H1 (cell line): ENCODE measurements at regions not wholly inside any gene's neighbourhood (a gene's known extent, or its start where the extent isn't known, plus 50 kb on each side); places are given as distances from the start of the nearest gene placed in this dataset.
"Not testable (repeated sequence)": the region's sequence is repeated elsewhere in the genome, so short reads cannot be mapped to it uniquely, and the experiment has no call there.

Source experiments
- CTCF ChIA-PET: fragments of 300-600 bp; sonication (Branson Sonifier 250); formaldehyde crosslinking; loops from one replicate; lab custom pipeline; 2021; ENCODE audit not compliant: partially characterized antibody; lab: Charles Lee
- POLR2A ChIA-PET: fragments of 300-600 bp; sonication (Branson Sonifier 250); formaldehyde crosslinking; loops from one replicate; lab custom pipeline; 2021; ENCODE audit warnings: inconsistent platforms; ENCODE audit not compliant: partially characterized antibody; lab: Charles Lee
- DNase-seq, 2 experiments: peaks; one replicate each; pipeline versions ENCODE4 v3.0.0 to v3.0.0-alpha.2; 2010 to 2022; ENCODE audit warnings: low spot score in 2 of 2, low read depth in 1 of 2, mixed read lengths in 1 of 2
- FAIRE-seq: peaks from 2 replicates; lab custom pipeline; 2011; peaks lifted over from hg19 to GRCh38; lab: Jason Lieb, UNC
- H2AFZ ChIP-seq: 2 replicates; pipeline ENCODE4 v1.8.1; 2012; ENCODE audit warnings: low read length, inconsistent platforms
- H2AK5ac ChIP-seq: 2 replicates; pipeline ENCODE4 v1.6.1; 2013; ENCODE audit warnings: low read depth, low read length
- H2BK120ac ChIP-seq: replicated peaks from 2 replicates; pipeline ENCODE3; 2013; ENCODE audit warnings: low read depth, low read length, inconsistent platforms
- H2BK12ac ChIP-seq: 2 replicates; pipeline ENCODE4 v1.6.1; 2013; ENCODE audit warnings: low read depth, low read length
- H2BK15ac ChIP-seq: 2 replicates; pipeline ENCODE4 v1.6.1; 2013; ENCODE audit warnings: low read length
- H2BK20ac ChIP-seq: 2 replicates; pipeline ENCODE4 v1.6.1; 2013; ENCODE audit warnings: low read length
- H2BK5ac ChIP-seq: 2 replicates; pipeline ENCODE4 v1.6.1; 2013; ENCODE audit warnings: low read depth, low read length
- H3K14ac ChIP-seq: 2 replicates; pipeline ENCODE4 v1.6.1; 2013; ENCODE audit warnings: inconsistent platforms; ENCODE audit not compliant: insufficient read length
- H3K18ac ChIP-seq: 2 replicates; pipeline ENCODE4 v1.6.1; 2013; ENCODE audit warnings: low read length; ENCODE audit errors: extremely low read depth
- H3K23ac ChIP-seq: 2 replicates; pipeline ENCODE4 v1.6.1; 2013; ENCODE audit warnings: inconsistent platforms; ENCODE audit not compliant: insufficient read length
- H3K23me2 ChIP-seq: 2 replicates; pipeline ENCODE4 v1.6.1; 2013; ENCODE audit warnings: low read depth, low read length
- H3K27ac ChIP-seq: 2 replicates; pipeline ENCODE4 v1.6.1; 2011; ENCODE audit warnings: low read depth, low read length, inconsistent platforms
- H3K27me3 ChIP-seq, 4 experiments: replicated peaks in 1 of 4; 1 replicate in 1 of 4; 2 replicates in 3 of 4; pipeline versions ENCODE4 v1.6.1 to v1.8.1; 2011 to 2013; ENCODE audit warnings: low read length in 3 of 4, mild to moderate bottlenecking in 3 of 4, inconsistent platforms in 2 of 4, mixed read lengths in 2 of 4, moderate library complexity in 1 of 4; ENCODE audit not compliant: control insufficient read depth in 3 of 4, insufficient read depth in 3 of 4; ENCODE audit errors: extremely low read depth in 1 of 4
- H3K36me3 ChIP-seq, 4 experiments: 2 replicates each; pipeline versions ENCODE4 v1.6.1 to v1.8.1; 2011 to 2013; ENCODE audit warnings: mild to moderate bottlenecking in 4 of 4, low read length in 3 of 4, moderate library complexity in 2 of 4, control low read depth in 1 of 4, inconsistent platforms in 1 of 4; ENCODE audit not compliant: insufficient read depth in 4 of 4, control insufficient read depth in 2 of 4
- H3K4ac ChIP-seq: replicated peaks from 2 replicates; pipeline ENCODE3; 2013; ENCODE audit warnings: low read length, low read depth, mixed read lengths, inconsistent platforms; ENCODE audit not compliant: insufficient read length
- H3K4me1 ChIP-seq, 4 experiments: replicated peaks in 1 of 4; 1 replicate in 1 of 4; 2 replicates in 3 of 4; pipeline versions ENCODE4 v1.6.1 to v1.8.1; 2011 to 2013; ENCODE audit warnings: low read length in 3 of 4, inconsistent platforms in 2 of 4, mixed read lengths in 1 of 4; ENCODE audit not compliant: insufficient read depth in 4 of 4, control insufficient read depth in 3 of 4
- H3K4me2 ChIP-seq, 2 experiments: 2 replicates each; pipeline versions ENCODE4 v1.6.1 to v1.8.1; 2011 to 2013; ENCODE audit warnings: low read depth in 2 of 2, low read length in 2 of 2, control low read depth in 1 of 2, inconsistent platforms in 1 of 2, mild to moderate bottlenecking in 1 of 2; ENCODE audit not compliant: insufficient read depth in 1 of 2
- H3K4me3 ChIP-seq, 4 experiments: fragments of 200-600, 300-600 bp in 1 of 4; sonication (generic), shearing (Covaris generic), sonication (Bioruptor Twin) in 1 of 4; 2 replicates each; pipeline versions ENCODE4 v1.5.1 to v1.8.1; 2011 to 2016; ENCODE audit warnings: low read length in 4 of 4, low read depth in 3 of 4, control low read depth in 2 of 4, inconsistent platforms in 2 of 4, mild to moderate bottlenecking in 2 of 4, mixed read lengths in 1 of 4, moderate library complexity in 1 of 4; ENCODE audit not compliant: insufficient read depth in 2 of 4; ENCODE audit errors: extremely low read depth in 1 of 4
- H3K56ac ChIP-seq: replicated peaks from 2 replicates; pipeline ENCODE3; 2013; ENCODE audit warnings: low read depth, mild to moderate bottlenecking, mixed read lengths, low read length, inconsistent platforms; ENCODE audit not compliant: insufficient read length
- H3K79me1 ChIP-seq: 2 replicates; pipeline ENCODE4 v1.6.1; 2013; ENCODE audit warnings: low read depth, low read length, control low read depth
- H3K79me2 ChIP-seq, 2 experiments: 2 replicates each; pipeline versions ENCODE4 v1.6.1 to v1.8.1; 2012 to 2013; ENCODE audit warnings: low read length in 2 of 2, mild to moderate bottlenecking in 2 of 2, inconsistent platforms in 1 of 2; ENCODE audit not compliant: insufficient read depth in 2 of 2, control insufficient read depth in 1 of 2
- H3K9ac ChIP-seq, 4 experiments: replicated peaks in 1 of 4; 1 replicate in 1 of 4; 2 replicates in 3 of 4; pipeline versions ENCODE4 v1.6.1 to v1.8.1; 2011 to 2013; ENCODE audit warnings: low read depth in 3 of 4, low read length in 3 of 4, control low read depth in 2 of 4, mild to moderate bottlenecking in 2 of 4, moderate library complexity in 2 of 4, inconsistent platforms in 1 of 4; ENCODE audit errors: extremely low read depth in 1 of 4
- H3K9me3 ChIP-seq, 2 experiments: 2 replicates each; pipeline versions ENCODE4 v1.6.1 to v1.8.1; 2012 to 2013; ENCODE audit warnings: mild to moderate bottlenecking in 2 of 2, moderate library complexity in 2 of 2, control low read depth in 1 of 2, inconsistent platforms in 1 of 2, low read depth in 1 of 2, low read length in 1 of 2, mixed read lengths in 1 of 2; ENCODE audit not compliant: insufficient read depth in 2 of 2
- H4K20me1 ChIP-seq, 2 experiments: replicated peaks in 1 of 2; 2 replicates each; pipeline versions ENCODE3 to v1.8.1; 2011 to 2013; ENCODE audit warnings: inconsistent platforms in 2 of 2, low read length in 2 of 2, mild to moderate bottlenecking in 1 of 2; ENCODE audit not compliant: insufficient read depth in 2 of 2, control insufficient read depth in 1 of 2
- H4K5ac ChIP-seq: 2 replicates; pipeline ENCODE4 v1.6.1; 2013; ENCODE audit warnings: low read length, low read depth, mixed read lengths, inconsistent platforms; ENCODE audit not compliant: insufficient read length
- H4K8ac ChIP-seq: 2 replicates; pipeline ENCODE4 v1.8.0; 2013; ENCODE audit warnings: mild to moderate bottlenecking, moderate library complexity, low read length, inconsistent platforms; ENCODE audit not compliant: insufficient read depth; ENCODE audit errors: extremely low read depth
- H4K91ac ChIP-seq: replicated peaks from 2 replicates; pipeline ENCODE3; 2013; ENCODE audit warnings: low read length, mixed read lengths, inconsistent platforms; ENCODE audit not compliant: insufficient read length
- WGBS, 2 experiments: shearing (Covaris generic) in 1 of 2; methylation state at CpG; one replicate each; pipeline versions ENCODE4 v1.1.6 to v1.1.7; 2013 to 2015; ENCODE audit warnings: low lambda C conversion rate in 2 of 2, mixed read lengths in 2 of 2, inconsistent platforms in 1 of 2, low coverage in 1 of 2, missing lambda C conversion rate in 1 of 2; ENCODE audit not compliant: insufficient replicate concordance in 2 of 2, insufficient coverage in 1 of 2, insufficient read length in 1 of 2; ENCODE audit errors: extremely low coverage in 1 of 2, missing lambda C conversion rate in 1 of 2; 5-methylcytosine and 5-hydroxymethylcytosine counted together

DNA sequence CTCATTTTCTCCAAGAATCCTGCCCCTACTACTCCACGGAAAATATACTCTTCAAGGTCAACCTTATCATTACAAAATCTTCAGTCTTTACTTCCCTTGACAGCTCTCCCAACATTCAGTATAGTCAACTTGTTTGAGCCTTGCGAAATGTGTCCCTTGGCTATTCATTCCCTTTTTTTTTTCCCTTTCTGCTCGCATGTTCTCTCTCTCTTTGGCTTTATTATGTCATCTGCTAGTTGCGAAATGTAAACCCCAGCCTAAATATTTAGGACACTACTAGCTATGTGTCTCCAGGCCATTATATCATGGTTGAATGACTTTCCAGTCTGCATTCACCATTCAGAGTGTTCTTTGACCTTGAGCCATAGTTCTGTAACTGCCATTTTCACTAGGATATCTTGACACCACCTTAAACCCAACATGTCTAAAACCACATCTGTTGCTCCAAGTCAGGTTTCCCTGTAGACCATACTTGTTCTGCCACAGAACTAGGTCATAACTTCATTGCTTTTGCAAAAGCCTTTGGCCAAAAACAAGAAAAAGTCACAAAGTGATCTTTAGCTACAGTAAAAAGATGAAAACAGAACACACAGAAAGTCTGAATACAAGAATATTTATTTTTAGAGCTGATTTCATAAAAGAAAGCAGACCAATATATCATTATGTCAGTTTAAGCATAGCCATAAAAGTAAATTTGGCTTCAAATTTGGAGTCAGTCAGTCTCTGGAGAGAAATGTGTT is 73.0 kb downstream of the LDOC1 start:
- H3K36me3 ChIP-seq, H3K79me1 ChIP-seq, H3K4me1 ChIP-seq, POLR2A ChIA-PET, H2BK12ac ChIP-seq, H4K91ac ChIP-seq, H3K27ac ChIP-seq, H3K9me3 ChIP-seq, H4K5ac ChIP-seq, H2BK15ac ChIP-seq, H4K20me1 ChIP-seq, DNase-seq, CTCF ChIA-PET, H3K79me2 ChIP-seq, H3K27me3 ChIP-seq, H3K9ac ChIP-seq, H2AFZ ChIP-seq, FAIRE-seq, H3K4me3 ChIP-seq, H3K14ac ChIP-seq, H3K18ac ChIP-seq, H3K4ac ChIP-seq, H2BK5ac ChIP-seq, H3K4me2 ChIP-seq, H3K23me2 ChIP-seq, H2AK5ac ChIP-seq, H3K56ac ChIP-seq, H3K23ac ChIP-seq, H2BK20ac ChIP-seq, H2BK120ac ChIP-seq, H4K8ac ChIP-seq: not testable (repeated sequence)
- no CpG with 5 or more reads among the region's 4 CpGs for WGBS, 2 experiments

GRCh38 chrX:141111209-141111608 is 65.7 kb downstream of the LDOC1 start:
- H3K4ac ChIP-seq, H3K27me3 ChIP-seq, H3K9ac ChIP-seq, H4K8ac ChIP-seq, H3K4me1 ChIP-seq, H3K27ac ChIP-seq, H3K56ac ChIP-seq, POLR2A ChIA-PET, H3K4me2 ChIP-seq, H3K36me3 ChIP-seq, H3K79me1 ChIP-seq, H3K23me2 ChIP-seq, CTCF ChIA-PET, H3K14ac ChIP-seq, H3K79me2 ChIP-seq, H4K91ac ChIP-seq, H2BK12ac ChIP-seq, H3K9me3 ChIP-seq, H2BK120ac ChIP-seq, H4K20me1 ChIP-seq, H2BK20ac ChIP-seq, H2AFZ ChIP-seq, H4K5ac ChIP-seq, H3K18ac ChIP-seq, H3K23ac ChIP-seq, DNase-seq, H2BK5ac ChIP-seq, H3K4me3 ChIP-seq, H2BK15ac ChIP-seq, H2AK5ac ChIP-seq: not testable (repeated sequence)
- no CpG with 5 or more reads among the region's 5 CpGs for WGBS, 2 experiments
- peak; percentile 19 for FAIRE-seq
